ENCODE measurements at regions not wholly inside any gene's neighbourhood (a gene's known extent, or its start where the extent isn't known, plus 50 kb on each side); places are given as distances from the start of the nearest gene placed in this dataset.

DNA sequence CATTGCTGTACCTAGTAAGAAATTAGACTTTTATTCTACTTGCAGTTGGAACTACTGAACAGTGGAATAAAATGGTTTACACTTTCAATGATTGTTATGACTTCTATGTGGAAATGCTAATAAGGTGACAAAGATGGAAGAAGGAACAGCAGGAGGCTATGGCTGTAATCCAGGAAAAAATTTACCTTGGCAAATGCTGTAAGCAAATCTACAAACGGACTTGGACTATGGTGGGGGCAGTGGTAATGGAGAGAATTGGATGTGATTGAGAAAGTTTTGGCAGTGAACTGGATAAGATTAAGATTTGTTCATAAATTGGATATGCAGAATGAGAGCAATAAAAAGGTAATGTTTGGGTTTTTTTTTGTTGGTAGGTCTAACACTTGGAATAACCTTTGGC is 111.0 kb upstream of the ERBB4 start:
- DNase-seq, result no peak
- Histone ChIP-seq H2AK5ac (ENCODE audit: insufficient read length, low read length) (no peak overlapping the region), H4K91ac (ENCODE audit: insufficient read length, low read depth, low read length) (no peak overlapping the region), H4K5ac (ENCODE audit: insufficient read length, low read depth, low read length) (no peak overlapping the region), H3K9me3 (ENCODE audit: control insufficient read depth, low read depth, low read length) (no peaks in the 10 kb centered on the region), H2BK120ac (ENCODE audit: low read depth, low read length, poor library complexity, severe bottlenecking) (no peak overlapping the region), H2BK5ac (ENCODE audit: insufficient read length, low read length) (no peak overlapping the region), H3K27me3 (ENCODE audit: insufficient read depth, low read length) (no peaks in the 10 kb centered on the region), H3K23ac (ENCODE audit: insufficient read length, low read depth, low read length) (no peak overlapping the region), H3T11ph (ENCODE audit: low read length) (no peak overlapping the region), H3K18ac (ENCODE audit: insufficient read length, low read depth, low read length) (no peak overlapping the region), H2AFZ (ENCODE audit: low read length) (no peak overlapping the region), H3K4ac (ENCODE audit: low read depth, low read length) (no peak overlapping the region), H2BK15ac (ENCODE audit: low read depth, low read length) (no peak overlapping the region), H2BK20ac (ENCODE audit: low read depth, low read length, poor library complexity, severe bottlenecking) (no peak overlapping the region), H3K9ac (ENCODE audit: extremely low read depth, insufficient read length, low read length) (no peak overlapping the region), H3K4me1 (ENCODE audit: insufficient read depth, low read length) (no peaks in the 10 kb centered on the region), H3K23me2 (ENCODE audit: insufficient read length, low read depth, low read length, poor library complexity, severe bottlenecking) (no peaks in the 10 kb centered on the region), H3K4me2 (ENCODE audit: insufficient read depth, insufficient read length, low read length) (no peak overlapping the region), H4K8ac (replicated peaks; ENCODE audit: insufficient read length, low read depth, low read length) (no peak overlapping the region), H3K79me2 (ENCODE audit: insufficient read depth, low read length) (no peaks in the 10 kb centered on the region), H2BK12ac (ENCODE audit: insufficient read length, low read depth, low read length) (no peak overlapping the region), H3K27ac (ENCODE audit: insufficient read length, low read depth, low read length) (no peak overlapping the region), H3K79me1 (ENCODE audit: insufficient read depth, low read depth, low read length, poor library complexity, severe bottlenecking) (no peaks in the 10 kb centered on the region), H3K14ac (ENCODE audit: insufficient read depth, low read length) (no peak overlapping the region), H3K56ac (ENCODE audit: insufficient read length, low read depth, low read length) (no peak overlapping the region), H4K20me1 (ENCODE audit: control insufficient read depth, insufficient read depth, insufficient read length) (no peaks in the 10 kb centered on the region)
- TF ChIP-seq, protein P1, sequence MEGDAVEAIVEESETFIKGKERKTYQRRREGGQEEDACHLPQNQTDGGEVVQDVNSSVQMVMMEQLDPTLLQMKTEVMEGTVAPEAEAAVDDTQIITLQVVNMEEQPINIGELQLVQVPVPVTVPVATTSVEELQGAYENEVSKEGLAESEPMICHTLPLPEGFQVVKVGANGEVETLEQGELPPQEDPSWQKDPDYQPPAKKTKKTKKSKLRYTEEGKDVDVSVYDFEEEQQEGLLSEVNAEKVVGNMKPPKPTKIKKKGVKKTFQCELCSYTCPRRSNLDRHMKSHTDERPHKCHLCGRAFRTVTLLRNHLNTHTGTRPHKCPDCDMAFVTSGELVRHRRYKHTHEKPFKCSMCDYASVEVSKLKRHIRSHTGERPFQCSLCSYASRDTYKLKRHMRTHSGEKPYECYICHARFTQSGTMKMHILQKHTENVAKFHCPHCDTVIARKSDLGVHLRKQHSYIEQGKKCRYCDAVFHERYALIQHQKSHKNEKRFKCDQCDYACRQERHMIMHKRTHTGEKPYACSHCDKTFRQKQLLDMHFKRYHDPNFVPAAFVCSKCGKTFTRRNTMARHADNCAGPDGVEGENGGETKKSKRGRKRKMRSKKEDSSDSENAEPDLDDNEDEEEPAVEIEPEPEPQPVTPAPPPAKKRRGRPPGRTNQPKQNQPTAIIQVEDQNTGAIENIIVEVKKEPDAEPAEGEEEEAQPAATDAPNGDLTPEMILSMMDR (conservative IDR thresholded peaks at IDR 0.05), result no peak
- Mint-ChIP-seq H3K4me1 (peaks cover 0 to 6% of the 10 kb centered on the region in 2 experiments; a peak in 2 of 4 replicates), H3K9me3 (no peaks in the 10 kb centered on the region), H3K27ac (no peak overlapping the region), H3K27me3 (ENCODE audit: low read depth) (no peaks in the 10 kb centered on the region), H3K36me3 (ENCODE audit: insufficient read depth in 1 of 3, low read depth in 3 of 3) (no peaks in the 10 kb centered on the region), H3K4me3 (no peak overlapping the region)
- no CpG with 5 or more reads among the region's 1 CpG for WGBS (ENCODE audit: extremely low coverage, insufficient read length, low lambda C conversion rate)
